ENCODE measurements at regions not wholly inside any gene's neighbourhood (a gene's known extent, or its start where the extent isn't known, plus 50 kb on each side); places are given as distances from the start of the nearest gene placed in this dataset.

DNA sequence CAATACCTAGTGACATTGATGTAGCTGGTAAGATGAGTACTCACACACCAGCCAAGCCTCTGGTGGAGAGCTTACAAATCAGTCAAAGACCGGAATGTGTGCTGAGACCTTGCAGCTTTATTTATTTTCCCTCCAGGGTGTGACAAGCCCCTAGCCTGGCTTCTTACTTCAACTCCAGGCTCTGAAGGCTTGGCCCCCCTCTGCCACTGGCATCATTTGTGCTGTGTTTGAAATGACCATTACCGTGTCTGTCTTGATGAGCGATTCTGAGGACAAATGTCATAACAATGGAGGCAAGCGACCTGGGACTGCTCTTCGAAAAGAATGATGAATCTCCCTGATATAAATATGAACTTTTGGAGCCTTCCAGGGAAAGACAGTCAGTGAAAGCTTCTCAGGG is 749.9 kb upstream of the HS6ST1 start:
- no peak for DNase-seq (ENCODE audit: low read depth)

DNA sequence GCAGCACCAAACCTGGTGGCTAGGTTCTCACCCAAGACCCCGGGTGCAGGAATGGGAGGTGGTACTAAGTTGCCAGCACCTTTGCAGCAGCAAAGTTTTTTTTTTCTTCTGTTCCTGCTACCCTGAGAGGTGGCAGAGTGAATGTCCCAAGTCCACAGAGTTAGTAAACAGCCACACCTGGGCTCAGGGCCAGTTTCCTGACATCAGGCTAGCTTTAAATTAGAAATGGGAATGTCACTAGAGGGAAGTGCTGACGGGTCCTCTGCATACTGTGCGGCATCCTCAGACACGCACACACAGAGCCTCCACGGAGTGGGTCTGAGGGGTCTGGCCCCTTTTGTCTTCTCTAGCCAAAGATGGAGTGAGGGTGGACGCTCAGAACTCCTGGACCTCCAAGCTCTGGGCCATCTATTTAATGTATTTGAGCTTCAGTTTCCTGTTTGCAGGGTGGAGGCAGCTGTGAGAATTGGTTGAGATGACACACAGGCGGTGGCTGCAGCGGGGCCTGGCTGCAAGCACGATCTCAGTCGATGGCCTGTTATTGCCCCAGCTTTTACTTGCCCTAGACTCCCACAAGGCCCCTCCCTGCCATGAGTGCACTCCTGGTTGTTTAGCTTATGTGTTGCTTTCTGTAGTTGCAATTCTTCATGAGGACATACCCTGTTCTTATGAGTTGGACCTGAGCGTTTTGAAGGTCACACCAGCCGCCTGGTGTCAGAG is 751.4 kb upstream of the HS6ST1 start:
- no peak for DNase-seq (ENCODE audit: low read depth)

DNA sequence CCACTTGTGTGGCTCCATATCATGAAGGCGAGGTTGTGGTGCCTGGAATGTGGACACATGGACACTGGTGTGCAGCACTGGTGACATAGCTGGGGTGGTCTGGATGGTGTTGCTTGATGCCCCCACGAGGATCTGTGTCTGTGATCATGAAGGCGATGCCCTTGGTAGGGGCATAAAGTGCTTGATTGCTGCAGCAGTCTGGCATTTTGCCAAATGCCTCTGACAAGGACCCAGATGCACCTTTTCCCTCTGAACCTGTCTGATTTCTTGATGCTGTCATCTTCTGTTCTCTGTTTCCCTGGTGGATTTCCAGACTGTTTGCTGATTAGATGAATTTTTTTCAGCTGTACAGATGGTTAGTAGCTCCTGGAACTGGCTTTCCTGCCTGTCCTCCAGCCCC is 752.0 kb upstream of the HS6ST1 start:
- no peak for DNase-seq (ENCODE audit: low read depth)

DNA sequence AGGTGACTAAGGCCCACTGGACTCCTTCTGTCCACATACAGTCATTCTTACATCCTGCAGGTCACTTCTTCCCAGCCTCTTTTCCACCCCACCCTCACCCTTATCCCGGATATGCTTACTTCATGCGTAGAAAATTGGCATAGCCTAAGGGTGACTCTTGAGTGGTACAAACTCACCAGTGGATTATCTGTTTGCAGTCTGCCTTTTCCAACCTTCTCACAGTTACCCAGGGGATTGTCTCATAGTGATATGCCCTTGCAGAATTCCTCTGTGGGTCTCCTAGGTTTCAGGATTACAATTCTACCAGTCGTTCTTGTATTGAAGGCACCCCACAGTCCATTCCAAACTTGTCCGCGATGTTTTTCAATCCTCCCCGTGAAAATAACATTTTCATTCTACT is 752.9 kb upstream of the HS6ST1 start:
- no peak for DNase-seq (ENCODE audit: low read depth)

DNA sequence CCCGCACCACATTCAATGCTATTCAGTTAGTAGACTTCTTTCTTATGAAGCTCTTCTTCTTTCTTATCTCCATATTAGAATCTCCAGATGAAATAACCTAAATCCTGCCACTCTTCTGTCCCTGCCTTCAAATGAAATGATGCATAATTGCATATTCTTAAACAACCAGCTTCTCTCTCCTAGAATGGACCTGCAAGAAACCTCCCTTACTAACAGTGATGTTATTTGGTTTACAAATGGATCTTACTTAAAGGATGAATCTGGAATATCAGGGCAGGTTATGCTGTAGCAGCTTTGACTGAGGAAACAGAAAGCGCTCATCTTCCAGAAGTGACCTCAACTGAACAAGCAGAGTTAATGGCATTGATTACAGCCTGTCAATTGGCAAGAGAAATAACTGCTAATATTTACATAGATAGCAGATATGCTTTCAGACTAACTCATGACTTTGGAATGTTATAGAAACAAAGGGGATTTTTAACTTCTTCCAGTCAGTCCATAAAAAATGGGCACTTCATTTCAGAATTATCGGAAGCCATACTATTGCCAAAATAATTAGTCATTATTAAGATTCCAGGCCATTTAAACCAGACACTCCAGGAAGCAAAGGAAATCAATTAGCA is 755.7 kb upstream of the HS6ST1 start:
- no peak for DNase-seq (ENCODE audit: low read depth)

DNA sequence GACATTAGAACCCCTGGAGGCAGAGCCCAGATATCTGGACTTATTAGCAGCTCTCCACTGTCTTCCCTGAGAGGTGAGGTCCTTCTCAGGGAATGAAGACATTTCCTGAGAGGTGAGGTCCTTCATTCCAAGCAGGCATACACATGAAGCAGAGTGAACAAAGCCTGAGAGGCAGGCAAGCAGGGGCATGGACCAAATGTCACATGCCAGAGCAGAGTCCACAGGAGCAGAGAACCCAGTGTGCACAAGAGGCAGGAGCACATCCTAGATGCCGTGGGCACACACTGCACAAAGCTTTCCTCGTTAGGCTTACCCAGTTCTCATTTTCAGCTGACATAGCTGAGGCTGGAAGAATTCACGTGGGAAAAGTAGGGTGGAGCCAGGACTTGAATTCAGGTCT is 759.9 kb upstream of the HS6ST1 start:
- no peak for DNase-seq (ENCODE audit: low read depth)

GRCh38 chr2:129080715-129081476 is 762.2 kb upstream of the HS6ST1 start:
- DNase-seq (ENCODE audit: low read depth), result no peak

- no peak for DNase-seq (ENCODE audit: low read depth)
Observed at GRCh38 chr2:129085386-129085785, 766.7 kb upstream of the HS6ST1 start.

DNA sequence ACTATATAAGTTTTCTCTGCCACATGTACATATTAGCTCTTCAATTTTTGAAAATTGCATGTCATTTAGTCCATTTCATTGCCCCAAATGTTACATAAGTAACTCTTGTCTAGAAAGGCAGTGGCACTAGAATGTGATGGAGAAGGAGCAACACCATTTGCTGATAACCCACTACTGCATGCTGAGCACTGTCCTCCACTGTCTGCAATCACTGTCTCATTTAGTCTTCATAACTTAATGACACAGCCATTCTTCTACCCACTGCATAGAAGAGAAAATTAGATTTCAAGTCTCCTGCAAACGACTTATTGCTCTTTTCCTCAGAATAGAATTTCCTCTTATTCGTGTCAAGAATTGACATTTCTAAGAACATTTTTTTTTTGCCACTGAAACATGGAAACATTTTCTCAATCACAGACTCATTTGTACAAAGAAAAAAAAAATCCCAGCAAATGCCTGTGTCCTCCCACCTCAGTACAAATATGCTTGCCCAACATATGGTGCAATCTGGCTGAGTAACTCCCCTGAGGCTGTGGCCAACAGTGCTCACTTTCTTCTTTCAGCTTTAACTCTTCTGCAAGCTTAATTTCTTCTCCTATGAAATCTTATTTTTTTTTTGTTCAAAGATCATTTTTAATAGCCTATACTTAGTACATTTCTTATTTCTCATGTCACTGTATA is 768.6 kb upstream of the HS6ST1 start:
- no peak for DNase-seq (ENCODE audit: low read depth)

DNA sequence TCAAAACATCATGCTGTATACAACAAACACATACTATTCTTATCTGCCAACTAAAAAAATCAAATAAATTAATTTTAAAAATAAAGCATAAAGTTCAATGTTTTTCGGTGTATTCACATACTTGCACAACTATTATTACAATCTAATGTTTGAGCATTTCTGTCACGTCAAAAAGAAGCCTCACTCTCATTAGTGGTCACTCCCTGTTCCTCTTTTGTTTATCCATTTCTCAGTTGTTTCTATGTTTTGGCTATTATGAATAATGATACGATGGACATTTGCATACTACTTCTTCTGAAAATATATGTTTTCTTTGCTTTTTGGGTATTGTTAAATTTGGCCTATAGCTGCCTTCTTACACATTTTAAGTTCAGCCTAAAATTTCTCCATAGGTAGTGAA is 773.0 kb upstream of the HS6ST1 start:
- DNase-seq (ENCODE audit: low read depth), result no peak

DNA sequence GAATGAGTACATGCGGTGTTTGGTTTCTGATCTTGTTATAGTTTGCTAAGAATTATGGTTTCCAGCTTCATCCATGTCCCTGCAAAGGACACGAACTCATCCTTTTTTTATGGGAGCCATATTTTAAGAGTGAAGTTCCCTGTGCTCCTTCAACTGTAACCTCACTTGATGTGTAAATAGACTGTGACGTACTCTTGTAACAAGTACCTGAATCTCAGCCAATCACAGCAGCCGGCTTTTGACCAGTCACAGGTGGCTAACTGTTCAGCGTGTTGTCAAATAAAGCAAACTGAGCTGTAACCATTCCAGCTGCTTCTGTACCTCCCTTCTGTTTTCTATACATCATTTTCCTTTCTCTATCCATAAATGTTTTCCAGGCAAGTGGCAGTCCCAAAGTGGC is 774.3 kb upstream of the HS6ST1 start:
- no peak for DNase-seq (ENCODE audit: low read depth)

- DNase-seq (ENCODE audit: low read depth), result no peak
Observed at GRCh38 chr2:129101186-129101585, 782.5 kb upstream of the HS6ST1 start.

GRCh38 chr2:129103936-129104878 is 785.5 kb upstream of the HS6ST1 start:
- no peak for DNase-seq (ENCODE audit: low read depth)

GRCh38 chr2:129112181-129112580 is 793.5 kb upstream of the HS6ST1 start:
- DNase-seq (ENCODE audit: low read depth), result no peak

DNA sequence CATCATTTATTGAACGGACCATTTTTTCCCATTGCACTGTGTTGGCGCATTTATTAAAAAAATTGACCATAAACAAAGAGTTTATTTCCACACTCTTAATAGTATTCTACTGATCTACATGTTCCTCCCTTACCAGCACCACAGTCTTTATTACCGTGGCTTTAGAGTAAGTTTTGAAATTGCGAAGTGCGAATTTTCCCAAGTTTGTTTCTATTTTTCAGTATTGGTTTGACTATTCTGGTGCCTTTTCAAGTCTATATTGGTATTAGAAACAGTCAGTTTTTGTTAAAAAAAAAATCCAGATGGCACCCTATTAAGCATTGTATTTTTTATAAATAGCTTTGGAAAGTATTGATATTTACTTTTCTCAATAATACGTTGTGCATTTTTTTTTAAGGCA is 795.1 kb upstream of the HS6ST1 start:
- no peak for DNase-seq (ENCODE audit: low read depth)

DNA sequence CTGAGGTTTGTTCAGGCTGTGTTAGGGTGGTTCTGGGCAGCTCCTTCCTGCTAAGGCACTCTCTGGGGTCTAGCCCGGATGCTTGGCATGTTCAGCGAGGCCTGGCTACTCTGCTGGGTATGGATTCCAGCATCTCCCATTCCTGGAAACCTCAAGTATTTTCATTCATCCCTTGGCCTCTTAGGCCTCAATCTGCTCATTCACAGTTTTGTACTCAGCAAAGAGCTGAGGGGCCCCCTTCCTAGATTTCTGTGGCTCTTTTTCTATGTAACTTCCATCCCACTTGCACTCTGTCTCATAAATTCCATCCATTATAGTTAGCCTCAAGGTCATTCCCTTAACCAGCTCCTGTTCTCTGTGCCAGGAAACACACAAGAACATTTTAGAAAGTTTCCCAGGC is 798.8 kb upstream of the HS6ST1 start:
- no peak for DNase-seq (ENCODE audit: low read depth)

DNA sequence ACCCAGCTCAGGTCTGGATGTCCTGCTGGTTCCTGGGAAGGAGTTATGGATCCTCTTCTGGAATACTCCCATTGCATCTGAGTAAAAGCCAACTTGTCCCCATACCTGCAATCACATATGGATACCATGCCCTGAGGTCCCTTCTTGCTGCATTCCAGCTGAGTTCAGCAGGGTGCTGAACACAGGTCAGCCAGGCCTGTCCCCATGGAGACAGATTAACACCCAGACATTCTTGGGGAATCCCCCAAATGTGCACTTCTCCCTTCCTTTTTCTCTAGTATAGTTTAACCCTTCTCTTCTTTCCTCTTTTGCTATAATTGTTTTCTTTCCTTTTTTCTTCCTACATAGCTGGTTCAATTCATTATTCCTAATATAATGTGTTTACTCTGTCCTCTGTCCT is 799.6 kb upstream of the HS6ST1 start:
- no peak for DNase-seq (ENCODE audit: low read depth)

DNA sequence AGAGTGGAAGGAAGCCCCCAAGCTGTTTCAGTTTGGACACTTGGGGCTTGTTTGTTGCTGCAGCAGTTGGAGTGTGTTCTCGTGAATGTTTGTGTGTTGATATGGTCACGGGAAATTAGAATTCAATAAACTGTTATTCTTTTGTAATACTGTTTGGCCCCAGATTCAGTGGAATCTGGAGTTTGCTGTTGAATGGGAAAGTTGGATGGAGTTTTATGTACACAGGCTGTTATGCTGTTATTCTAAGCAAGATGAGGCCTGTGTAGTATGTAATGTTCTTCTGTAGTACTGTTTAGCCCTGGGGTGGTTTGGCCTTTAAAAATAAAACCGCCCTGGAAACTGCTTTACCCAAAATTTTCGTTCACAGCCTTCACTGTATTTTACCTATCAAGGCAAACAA is 810.4 kb upstream of the HS6ST1 start:
- DNase-seq (ENCODE audit: low read depth), result no peak

- DNase-seq (ENCODE audit: low read depth), result no peak
Observed at GRCh38 chr2:129133692-129134641, 815.3 kb upstream of the HS6ST1 start.

DNA sequence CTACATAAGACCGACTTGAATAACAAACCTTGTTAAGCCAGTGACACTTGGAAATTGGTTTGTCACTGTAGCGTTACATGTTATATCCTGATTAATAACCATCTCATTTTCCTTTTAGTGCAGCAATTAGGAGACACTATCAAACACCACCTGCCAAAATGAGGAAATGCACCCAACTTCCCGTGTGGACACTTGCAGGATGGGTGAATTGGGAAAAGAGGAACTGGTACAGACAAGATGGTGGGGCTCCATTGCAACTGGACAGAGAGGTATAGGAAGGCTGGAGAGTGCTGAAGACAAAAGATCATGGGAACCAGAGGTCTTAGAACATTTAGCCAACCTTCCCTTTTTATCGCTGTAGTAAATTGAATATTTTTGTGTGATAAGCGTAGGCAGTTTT is 816.3 kb upstream of the HS6ST1 start:
- DNase-seq (ENCODE audit: low read depth), result no peak

DNA sequence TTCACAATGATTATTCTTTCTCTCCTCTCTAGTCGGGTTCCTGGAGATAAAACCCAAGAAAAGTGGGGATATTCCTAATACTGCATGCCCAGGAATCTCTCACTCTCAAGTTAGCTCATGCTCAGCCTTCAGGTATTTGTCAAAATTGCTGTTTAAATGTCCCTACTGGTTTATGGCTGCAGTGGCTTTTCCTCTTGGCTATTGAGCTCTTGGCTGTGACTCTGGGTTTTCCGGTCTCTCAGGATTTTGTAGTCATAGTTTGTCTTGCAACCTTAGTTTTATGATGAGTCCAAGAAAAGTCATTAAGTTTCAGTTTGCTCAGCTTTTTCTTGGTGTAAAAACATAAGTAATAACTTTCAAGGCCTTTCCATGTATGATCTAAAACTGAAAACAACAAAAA is 820.7 kb upstream of the HS6ST1 start:
- DNase-seq (ENCODE audit: low read depth), result no peak
